ENCODE measurements at regions not wholly inside any gene's neighbourhood (a gene's known extent, or its start where the extent isn't known, plus 50 kb on each side); places are given as distances from the start of the nearest gene placed in this dataset.
"Not testable (repeated sequence)": the region's sequence is repeated elsewhere in the genome, so short reads cannot be mapped to it uniquely, and the experiment has no call there.

GRCh38 chr11:110514967-110515366 lies 85.2 kb downstream of the FDX1 start:
- POLR2A ChIA-PET, result no interaction called here
- H3K4me3 Mint-ChIP-seq, result no peak overlapping the region
- H3K36me3 Mint-ChIP-seq (ENCODE audit: low read depth), result no peaks in the 10 kb centered on the region
- no peaks in the 10 kb centered on the region for H3K27me3 Mint-ChIP-seq (ENCODE audit: low read depth)
- H3K27ac Mint-ChIP-seq, result no peak overlapping the region
- DNase-seq, result no peak
- H3K9me3 Mint-ChIP-seq (ENCODE audit: insufficient read depth), result no peaks in the 10 kb centered on the region
- ATAC-seq, result no peak
- CTCF ChIA-PET, result no interaction called here
- no peaks in the 10 kb centered on the region for H3K4me1 Mint-ChIP-seq (ENCODE audit: low read depth)

GRCh38 chr11:110517381-110517780 lies 87.6 kb downstream of the FDX1 start:
- CTCF ChIA-PET; ATAC-seq; H3K27me3 Mint-ChIP-seq (ENCODE audit: low read depth); H3K36me3 Mint-ChIP-seq (ENCODE audit: low read depth); POLR2A ChIA-PET; DNase-seq; H3K4me3 Mint-ChIP-seq; H3K27ac Mint-ChIP-seq; H3K9me3 Mint-ChIP-seq (ENCODE audit: insufficient read depth); H3K4me1 Mint-ChIP-seq (ENCODE audit: low read depth): not testable (repeated sequence)

GRCh38 chr11:110518809-110519514 lies 89.2 kb downstream of the FDX1 start:
- Mint-ChIP-seq H3K4me3 (no peak overlapping the region), H3K4me1 (ENCODE audit: low read depth) (peaks cover 16% of the 10 kb centered on the region), H3K9me3 (ENCODE audit: insufficient read depth) (peaks cover 16% of the 10 kb centered on the region), H3K36me3 (ENCODE audit: low read depth) (peaks cover 7% of the 10 kb centered on the region), H3K27me3 (ENCODE audit: low read depth) (no peaks in the 10 kb centered on the region), H3K27ac (no peak overlapping the region)
- DNase-seq (no peak), ATAC-seq (no peak)
- ChIA-PET CTCF (no interaction called here), POLR2A (no interaction called here)

GRCh38 chr11:110519796-110520195 lies 90.0 kb downstream of the FDX1 start:
- Mint-ChIP-seq H3K4me3 (no peak overlapping the region), H3K4me1 (ENCODE audit: low read depth) (peaks cover 16% of the 10 kb centered on the region), H3K27ac (no peak overlapping the region), H3K36me3 (ENCODE audit: low read depth) (peaks cover 7% of the 10 kb centered on the region), H3K9me3 (ENCODE audit: insufficient read depth) (peaks cover 16% of the 10 kb centered on the region), H3K27me3 (ENCODE audit: low read depth) (no peaks in the 10 kb centered on the region)
- ChIA-PET CTCF (no interaction called here), POLR2A (no interaction called here)
- ATAC-seq, result no peak
- no peak for DNase-seq

- peaks cover 20% of the 10 kb centered on the region for H3K9me3 Mint-ChIP-seq (ENCODE audit: insufficient read depth)
- ATAC-seq (no peak), DNase-seq (no peak)
- H3K36me3 Mint-ChIP-seq (ENCODE audit: low read depth), result peaks cover 7% of the 10 kb centered on the region
- CTCF ChIA-PET, result interaction anchor here (0.6 to 0.8 kb wide), 2 partner anchors 11 to 924 kb away, joined by 3 read pairs; no protein-coding TSS in a partner anchor
- peak overlapping the region; percentile 8 for H3K27ac Mint-ChIP-seq
- peaks cover 38% of the 10 kb centered on the region for H3K4me1 Mint-ChIP-seq (ENCODE audit: low read depth)
- no peaks in the 10 kb centered on the region for H3K27me3 Mint-ChIP-seq (ENCODE audit: low read depth)
- H3K4me3 Mint-ChIP-seq, result no peak overlapping the region
- POLR2A ChIA-PET, result no interaction called here
These were observed 92.7 kb downstream of the FDX1 start for GRCh38 chr11:110522471-110522870.

- Mint-ChIP-seq H3K9me3 (ENCODE audit: insufficient read depth) (peaks cover 33% of the 10 kb centered on the region), H3K27ac (no peak overlapping the region), H3K36me3 (ENCODE audit: low read depth) (peaks cover 19% of the 10 kb centered on the region), H3K4me1 (ENCODE audit: low read depth) (peaks cover 38% of the 10 kb centered on the region), H3K4me3 (no peak overlapping the region), H3K27me3 (ENCODE audit: low read depth) (no peaks in the 10 kb centered on the region)
- ATAC-seq, result no peak
- POLR2A ChIA-PET, result no interaction called here
- CTCF ChIA-PET, result no interaction called here
- DNase-seq, result no peak
These were observed 94.5 kb downstream of the FDX1 start for GRCh38 chr11:110524238-110524637.

- peaks cover 19% of the 10 kb centered on the region for H3K36me3 Mint-ChIP-seq (ENCODE audit: low read depth)
- POLR2A ChIA-PET, result no interaction called here
- CTCF ChIA-PET, result no interaction called here
- no peak overlapping the region for H3K4me3 Mint-ChIP-seq
- no peaks in the 10 kb centered on the region for H3K27me3 Mint-ChIP-seq (ENCODE audit: low read depth)
- H3K4me1 Mint-ChIP-seq (ENCODE audit: low read depth), result peaks cover 38% of the 10 kb centered on the region
- no peak for ATAC-seq
- H3K27ac Mint-ChIP-seq, result peak overlapping the region; percentile 75
- no peak for DNase-seq
- H3K9me3 Mint-ChIP-seq (ENCODE audit: insufficient read depth), result peaks cover 33% of the 10 kb centered on the region
These were observed 96.1 kb downstream of the FDX1 start for GRCh38 chr11:110525883-110526282.

- H3K27me3 Mint-ChIP-seq (ENCODE audit: low read depth), result no peaks in the 10 kb centered on the region
- ChIA-PET POLR2A (no interaction called here), CTCF (interaction anchor here (0.6 kb wide), 1 partner anchor 916 kb away, joined by 3 read pairs; no protein-coding TSS in a partner anchor)
- DNase-seq (peak; percentile 24), ATAC-seq (peak; percentile 58)
- H3K27ac Mint-ChIP-seq, result peak overlapping the region; percentile 75
- no peak overlapping the region for H3K4me3 Mint-ChIP-seq
- H3K9me3 Mint-ChIP-seq (ENCODE audit: insufficient read depth), result peaks cover 33% of the 10 kb centered on the region
- H3K4me1 Mint-ChIP-seq (ENCODE audit: low read depth), result peaks cover 38% of the 10 kb centered on the region
- peaks cover 19% of the 10 kb centered on the region for H3K36me3 Mint-ChIP-seq (ENCODE audit: low read depth)
These were observed 96.6 kb downstream of the FDX1 start for GRCh38 chr11:110526323-110526722.
